ENCODE measurements at regions not wholly inside any gene's neighbourhood (a gene's known extent, or its start where the extent isn't known, plus 50 kb on each side); places are given as distances from the start of the nearest gene placed in this dataset.

- Histone ChIP-seq H3K4me3 (ENCODE audit: low read length) (no peak overlapping the region), H3K27ac (ENCODE audit: low read length) (no peak overlapping the region), H3K9me3 (ENCODE audit: low read length) (no peaks in the 10 kb centered on the region), H3K4me2 (ENCODE audit: low read length) (no peak overlapping the region), H3K36me3 (ENCODE audit: insufficient read depth, low read length) (no peaks in the 10 kb centered on the region), H3K9ac (ENCODE audit: low read length) (no peak overlapping the region), H3F3A (ENCODE audit: insufficient read depth, low read length, poor library complexity, severe bottlenecking) (no peaks in the 10 kb centered on the region), H2AFZ (ENCODE audit: low read depth, low read length) (no peak overlapping the region), H3K9me2 (ENCODE audit: insufficient read depth, low read length) (no peaks in the 10 kb centered on the region), H3K27me3 (ENCODE audit: insufficient read depth, low read depth, low read length) (no peaks in the 10 kb centered on the region), H3K79me2 (replicated peaks; ENCODE audit: insufficient read depth, low read length) (no peaks in the 10 kb centered on the region), H4K20me1 (ENCODE audit: insufficient read depth) (no peaks in the 10 kb centered on the region)
- no peak for TF ChIP-seq POLR2AphosphoS5 (IDR thresholded peaks at IDR 0.05)
- TF ChIP-seq SMC3 (conservative IDR thresholded peaks at IDR 0.05; ENCODE audit: poor library complexity): no peak
- no peak for TF ChIP-seq CTCF (IDR thresholded peaks at IDR 0.05; ENCODE audit: poor library complexity, severe bottlenecking)
- no peak for TF ChIP-seq MXI1 (conservative IDR thresholded peaks at IDR 0.05; ENCODE audit: poor library complexity, severe bottlenecking)
- no peak for TF ChIP-seq REST (IDR thresholded peaks at IDR 0.05; ENCODE audit: borderline replicate concordance)
- no peak for TF ChIP-seq TAF1 (IDR thresholded peaks at IDR 0.05; ENCODE audit: low read depth)
- TF ChIP-seq EZH2 (IDR thresholded peaks at IDR 0.05; ENCODE audit: borderline replicate concordance, insufficient read depth, low read length, poor library complexity, severe bottlenecking): no peak
- TF ChIP-seq EP300 (conservative IDR thresholded peaks at IDR 0.05; ENCODE audit: poor library complexity, severe bottlenecking): no peak
- no peak for TF ChIP-seq RAD21 (conservative IDR thresholded peaks at IDR 0.05)
These were observed 147.8 kb downstream of the TNFSF18 start for GRCh38 chr1:172902861-172903381.

GRCh38 chr1:172903581-172904220, 147.0 kb downstream of the TNFSF18 start:
- H3F3A ChIP-seq (ENCODE audit: insufficient read depth, low read length, poor library complexity, severe bottlenecking): no peaks in the 10 kb centered on the region
- H3K4me3 ChIP-seq (ENCODE audit: low read length): no peak overlapping the region
- H3K27me3 ChIP-seq (ENCODE audit: insufficient read depth, low read depth, low read length): no peaks in the 10 kb centered on the region
- H3K79me2 ChIP-seq (replicated peaks; ENCODE audit: insufficient read depth, low read length): no peaks in the 10 kb centered on the region
- H3K4me2 ChIP-seq (ENCODE audit: low read length): no peak overlapping the region
- no peaks in the 10 kb centered on the region for H3K9me2 ChIP-seq (ENCODE audit: insufficient read depth, low read length)
- H3K27ac ChIP-seq (ENCODE audit: low read length): no peak overlapping the region
- H3K9me3 ChIP-seq (ENCODE audit: low read length): no peaks in the 10 kb centered on the region
- no peaks in the 10 kb centered on the region for H4K20me1 ChIP-seq (ENCODE audit: insufficient read depth)
- H2AFZ ChIP-seq (ENCODE audit: low read depth, low read length): no peak overlapping the region
- TF ChIP-seq REST (IDR thresholded peaks at IDR 0.05; ENCODE audit: borderline replicate concordance) (no peak), POLR2AphosphoS5 (IDR thresholded peaks at IDR 0.05) (no peak), CTCF (IDR thresholded peaks at IDR 0.05; ENCODE audit: poor library complexity, severe bottlenecking) (no peak), RAD21 (conservative IDR thresholded peaks at IDR 0.05) (no peak), MXI1 (conservative IDR thresholded peaks at IDR 0.05; ENCODE audit: poor library complexity, severe bottlenecking) (no peak), EZH2 (IDR thresholded peaks at IDR 0.05; ENCODE audit: borderline replicate concordance, insufficient read depth, low read length, poor library complexity, severe bottlenecking) (no peak), EP300 (conservative IDR thresholded peaks at IDR 0.05; ENCODE audit: poor library complexity, severe bottlenecking) (no peak), SMC3 (conservative IDR thresholded peaks at IDR 0.05; ENCODE audit: poor library complexity) (no peak), TAF1 (IDR thresholded peaks at IDR 0.05; ENCODE audit: low read depth) (no peak)
- H3K36me3 ChIP-seq (ENCODE audit: insufficient read depth, low read length): no peaks in the 10 kb centered on the region
- H3K9ac ChIP-seq (ENCODE audit: low read length): no peak overlapping the region

Measured in neural cell (in vitro differentiated cells).